HG02642 (cell line): ENCODE measurements at regions not wholly inside any gene's neighbourhood (a gene's known extent, or its start where the extent isn't known, plus 50 kb on each side); places are given as distances from the start of the nearest gene placed in this dataset.
A peak's percentile ranks its signal among the peaks of the same experiment; 100 is the strongest.

Experiments used
- ATAC-seq: cut with Tn5 transposase; IDR thresholded peaks from one replicate; pipeline ENCODE4 v1.9.1; 2021; ENCODE audit warnings: mild to moderate bottlenecking; ENCODE audit not compliant: unreplicated experiment, poor library complexity

GRCh38 chr6:11366183-11366933, 133.9 kb upstream of the NEDD9 start:
- ATAC-seq = peak; percentile 75

DNA sequence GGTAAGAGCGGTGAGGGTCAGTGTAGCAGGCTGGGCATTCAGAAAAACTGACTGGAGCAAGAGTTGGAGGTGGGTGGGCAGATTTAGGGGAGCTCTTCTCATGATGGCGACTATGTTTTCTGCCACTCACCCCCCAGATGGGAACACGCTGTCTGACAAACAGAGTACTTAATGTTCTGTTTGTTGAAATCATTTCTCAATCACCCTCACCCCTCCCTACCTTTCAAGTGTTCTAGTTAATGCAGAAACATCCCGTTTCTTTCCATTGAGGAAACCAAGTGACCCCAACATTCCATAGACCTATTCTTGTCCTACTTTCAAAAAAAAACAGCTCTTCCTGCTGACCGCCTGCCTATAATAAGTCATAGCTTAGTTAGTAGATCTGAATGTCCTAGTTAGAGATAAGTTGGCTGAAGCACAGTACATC, 132.5 kb upstream of the NEDD9 start:
- ATAC-seq = no peak

GRCh38 chr6:11363881-11364576, 131.6 kb upstream of the NEDD9 start:
- ATAC-seq = no peak

DNA sequence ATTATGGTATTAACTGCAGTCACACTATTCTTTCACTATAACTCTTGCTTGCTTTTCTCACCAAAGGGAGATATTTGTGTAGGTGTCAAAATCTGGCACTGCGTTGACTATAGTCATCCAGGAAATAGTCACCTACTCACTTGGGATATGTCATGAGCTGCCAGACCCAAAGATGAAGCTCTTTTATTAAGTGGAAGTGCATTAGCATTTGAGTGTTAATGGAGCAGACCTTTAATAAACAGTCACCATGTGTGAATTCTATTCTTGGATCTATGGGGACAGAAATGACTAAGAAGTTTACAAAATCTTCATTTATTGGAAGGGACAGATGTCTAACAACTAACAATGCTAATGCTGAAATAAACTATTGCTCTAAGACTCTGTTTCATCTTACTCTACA, 130.1 kb upstream of the NEDD9 start:
- ATAC-seq = no peak

DNA sequence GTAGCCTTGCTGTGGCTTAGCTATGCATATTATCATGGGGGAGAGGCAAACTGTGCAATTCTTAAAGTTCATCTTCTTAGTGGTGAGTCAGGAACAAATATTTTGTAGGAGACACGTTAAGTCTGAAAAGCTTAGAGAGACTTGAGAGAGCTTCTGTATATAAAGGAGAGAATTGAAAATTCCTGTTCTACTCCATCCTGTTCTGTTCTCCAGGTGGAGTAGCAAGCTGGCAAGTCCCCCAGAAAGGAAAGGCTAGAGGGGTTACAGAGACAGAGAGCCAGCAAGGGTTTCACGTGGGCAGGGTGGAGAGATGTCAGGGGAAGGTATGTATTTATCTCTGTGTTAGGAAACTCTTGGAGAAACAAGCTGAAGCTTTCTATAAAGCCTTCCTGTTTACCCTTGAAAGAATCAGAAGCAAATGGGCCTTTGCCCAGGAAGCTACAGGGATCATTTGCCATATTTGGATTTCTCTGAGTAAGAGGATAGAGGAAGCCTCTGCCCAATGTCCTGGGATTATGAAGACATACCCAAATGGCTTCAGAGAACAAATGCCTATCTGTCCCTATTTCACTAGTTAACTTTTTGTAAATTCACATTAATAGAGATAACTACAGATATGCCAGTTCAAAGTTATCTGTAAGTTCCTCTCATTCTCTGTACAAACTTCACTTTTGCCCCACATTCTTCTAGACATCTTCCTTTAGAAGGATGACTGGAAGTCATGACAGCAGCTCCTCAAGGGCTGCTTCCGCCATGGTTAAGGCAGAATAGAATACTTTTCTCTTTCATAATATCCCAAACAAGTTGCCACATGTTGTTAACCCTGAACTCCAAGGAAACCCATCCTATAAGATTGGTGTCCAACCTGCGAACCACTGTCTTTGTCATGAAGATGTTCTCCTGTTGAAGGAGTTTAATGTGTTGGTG, 126.7 kb upstream of the NEDD9 start:
- no peak for ATAC-seq

DNA sequence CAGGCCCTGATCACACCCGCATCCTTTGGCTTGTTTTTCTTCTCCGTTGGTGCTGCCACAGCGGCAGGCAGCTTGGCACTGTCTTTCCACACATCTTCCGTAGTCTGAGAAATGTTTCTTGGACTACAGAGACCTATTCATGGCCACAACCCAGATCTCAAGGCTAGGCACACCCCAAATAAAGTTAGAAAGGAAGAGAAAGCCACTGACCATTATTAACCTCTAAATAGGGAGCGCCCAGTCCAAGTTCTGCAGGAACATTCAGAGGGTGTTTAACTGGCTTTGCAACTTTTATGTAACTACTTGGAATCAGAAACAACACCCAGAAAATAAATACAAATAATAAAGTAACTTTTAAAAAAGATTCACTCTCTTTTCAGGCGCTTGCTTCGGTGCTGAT, 124.8 kb upstream of the NEDD9 start:
- ATAC-seq = no peak

DNA sequence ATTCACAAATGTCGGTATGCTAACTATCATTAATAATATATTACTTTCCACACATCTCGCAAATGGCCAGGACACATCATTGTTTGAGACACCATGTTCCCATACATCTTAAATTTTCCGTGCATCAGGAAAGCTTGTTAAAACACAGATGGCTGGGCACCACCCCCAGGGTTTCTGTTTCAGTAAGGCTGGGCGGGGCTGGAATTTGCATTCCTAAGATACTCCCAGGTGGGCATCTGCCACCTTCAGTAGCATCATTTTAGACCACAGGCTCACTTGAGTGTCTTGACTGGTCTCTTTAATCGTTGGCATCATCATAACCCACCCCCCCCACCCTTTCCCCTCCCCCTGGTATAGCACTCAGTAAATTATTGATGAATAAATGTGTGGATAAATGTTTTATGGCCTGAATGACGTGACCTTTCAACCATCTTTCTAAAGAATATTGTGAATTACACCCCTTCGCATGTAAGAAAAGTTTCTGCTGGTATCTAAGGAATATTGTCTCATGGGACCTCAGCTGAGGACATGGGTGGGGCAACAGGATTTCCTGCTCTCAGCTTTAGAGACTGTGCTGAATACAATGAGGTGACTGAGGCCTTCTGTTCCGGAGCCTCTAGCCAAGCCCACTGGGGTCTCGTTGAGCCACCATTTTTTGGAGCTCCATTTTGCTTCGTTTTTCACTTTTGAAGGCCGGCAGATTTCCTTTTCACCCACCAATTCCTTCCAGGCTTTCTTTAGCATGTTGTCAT, 124.1 kb upstream of the NEDD9 start:
- no peak for ATAC-seq

- peak; percentile 68 for ATAC-seq
Measured at GRCh38 chr6:11353921-11354389, 121.5 kb upstream of the NEDD9 start.

GRCh38 chr6:11350294-11350693, 117.8 kb upstream of the NEDD9 start:
- no peak for ATAC-seq

- no peak for ATAC-seq
Measured at GRCh38 chr6:11349880-11350279, 117.4 kb upstream of the NEDD9 start.

GRCh38 chr6:11346516-11346915, 114.0 kb upstream of the NEDD9 start:
- peak; percentile 61 for ATAC-seq

DNA sequence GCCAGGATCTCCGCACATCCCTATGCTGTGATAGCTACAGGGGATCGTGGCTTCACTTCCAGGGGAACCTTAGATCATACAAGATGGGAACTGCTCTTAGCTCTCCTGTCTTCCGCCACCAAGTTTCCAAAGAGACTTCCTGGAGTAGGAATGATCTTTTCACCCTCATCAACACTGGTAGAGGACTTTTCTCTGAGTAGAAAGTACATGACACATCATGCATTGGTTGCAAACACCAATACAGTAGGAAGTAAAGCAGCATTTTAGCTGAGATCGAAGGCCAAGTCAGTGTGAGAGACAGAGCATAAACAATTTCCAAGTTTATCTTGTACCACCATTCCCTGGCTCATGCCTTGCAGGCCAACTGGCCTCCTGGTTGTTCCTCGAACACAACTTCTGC, 113.1 kb upstream of the NEDD9 start:
- ATAC-seq = no peak

DNA sequence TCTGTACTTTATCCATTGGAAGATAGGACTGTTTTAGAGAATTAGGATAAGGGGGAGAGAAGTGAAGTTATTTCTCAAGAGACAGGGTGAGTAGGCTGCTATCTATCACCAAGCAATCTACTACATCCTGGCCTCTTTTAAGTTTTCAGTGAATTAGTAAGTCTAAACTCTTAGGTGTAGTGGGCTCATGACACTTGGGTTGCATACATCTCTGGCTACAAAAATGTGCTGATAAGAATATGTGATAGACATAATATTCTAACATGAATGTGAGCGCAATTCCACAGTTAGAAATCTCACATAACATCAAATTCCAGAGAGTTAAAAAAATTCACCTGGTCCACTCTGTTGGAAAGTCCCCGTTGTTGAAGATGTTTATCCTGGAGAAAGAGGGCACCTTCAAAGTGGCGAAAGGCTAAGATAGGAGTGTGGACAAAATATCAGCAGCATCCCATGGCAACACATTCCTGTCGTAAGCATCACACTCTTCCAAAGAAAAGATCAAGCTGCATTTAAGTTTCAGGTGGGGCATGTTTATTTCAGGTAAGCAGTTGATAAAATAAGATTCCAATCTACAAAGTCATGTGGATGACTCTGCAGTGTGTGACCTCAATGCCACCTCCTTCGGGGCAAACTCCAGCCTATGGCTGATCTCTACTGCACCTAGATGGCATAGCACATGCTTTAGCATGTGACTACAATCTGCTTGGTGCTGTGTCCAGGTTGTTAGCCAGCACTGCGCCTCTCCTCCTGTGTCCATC, 111.7 kb upstream of the NEDD9 start:
- no peak for ATAC-seq

DNA sequence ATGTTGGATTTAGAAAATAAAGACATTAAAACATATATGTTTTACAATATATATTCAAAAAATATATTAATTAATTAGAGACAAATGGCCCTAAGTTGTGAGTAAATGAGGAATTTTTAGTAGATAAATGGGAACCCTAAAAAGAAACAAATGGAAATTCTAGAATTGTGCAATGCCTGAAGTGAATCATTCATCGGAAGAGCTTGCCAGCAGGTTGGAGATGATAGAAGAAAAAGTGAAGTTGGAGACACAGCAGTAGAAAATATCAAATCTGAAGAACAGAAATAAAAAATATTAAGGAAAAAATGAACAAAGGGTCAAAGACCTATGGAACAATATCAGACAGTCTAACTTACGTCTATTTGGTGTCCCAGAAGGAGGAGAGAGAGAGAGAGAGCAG, 109.4 kb upstream of the NEDD9 start:
- ATAC-seq = no peak

GRCh38 chr6:11341303-11341702, 108.8 kb upstream of the NEDD9 start:
- ATAC-seq = no peak

- ATAC-seq = no peak
Measured at GRCh38 chr6:11339380-11339779, 106.9 kb upstream of the NEDD9 start.

- ATAC-seq = no peak
Measured at GRCh38 chr6:11337306-11337705, 104.8 kb upstream of the NEDD9 start.

GRCh38 chr6:11335826-11336225, 103.4 kb upstream of the NEDD9 start:
- no peak for ATAC-seq

- ATAC-seq = peak; percentile 72
Measured at GRCh38 chr6:11333132-11333849, 100.8 kb upstream of the NEDD9 start.
